HuH-7 (cell line): ENCODE measurements at regions not wholly inside any gene's neighbourhood (a gene's known extent, or its start where the extent isn't known, plus 50 kb on each side); places are given as distances from the start of the nearest gene placed in this dataset.
"Not testable (repeated sequence)": the region's sequence is repeated elsewhere in the genome, so short reads cannot be mapped to it uniquely, and the experiment has no call there.

Source experiments
- DNase-seq: peaks from one replicate; pipeline ENCODE4 v3.0.0; 2011; ENCODE audit warnings: low spot score

DNA sequence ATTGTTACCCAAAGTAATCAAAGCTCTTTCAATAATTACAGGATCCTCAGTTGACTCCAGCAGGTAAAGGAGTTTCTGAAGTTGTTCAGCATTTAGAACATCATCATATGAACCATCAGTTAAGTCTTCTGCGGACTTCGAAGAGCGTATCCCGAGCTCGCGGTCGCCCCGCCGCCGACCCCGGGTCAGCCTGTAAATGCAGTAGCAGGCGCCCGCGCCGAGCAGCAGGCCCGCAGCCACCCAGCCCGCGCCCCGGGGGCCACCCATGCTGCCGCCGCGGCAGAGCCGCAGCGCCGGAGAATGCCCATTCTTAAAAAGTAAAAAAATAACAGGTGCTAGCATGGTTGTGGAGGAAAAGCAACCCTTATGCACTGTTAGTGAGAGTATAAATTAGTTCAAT, 444.5 kb downstream of the NSUN3 start:
- not testable (repeated sequence) for DNase-seq

DNA sequence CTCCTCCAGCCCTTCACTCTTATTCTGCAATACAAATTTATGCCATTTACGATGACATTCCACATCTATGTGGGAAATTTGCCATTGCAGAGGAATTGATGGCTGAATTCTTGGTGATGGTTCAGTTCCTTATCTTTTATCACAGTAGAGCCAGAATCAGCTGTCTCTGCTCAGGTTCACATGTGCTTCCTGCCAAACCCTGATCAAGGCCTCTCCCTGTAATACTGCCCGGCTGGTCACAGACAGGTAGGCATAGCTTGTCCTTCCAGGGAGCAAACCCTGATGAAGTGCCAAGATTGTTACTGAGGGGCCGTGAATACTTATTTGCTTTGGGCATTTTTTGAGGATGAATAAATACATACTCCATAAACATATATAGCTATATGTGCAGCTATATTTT, 450.0 kb downstream of the NSUN3 start:
- DNase-seq: no peak

DNA sequence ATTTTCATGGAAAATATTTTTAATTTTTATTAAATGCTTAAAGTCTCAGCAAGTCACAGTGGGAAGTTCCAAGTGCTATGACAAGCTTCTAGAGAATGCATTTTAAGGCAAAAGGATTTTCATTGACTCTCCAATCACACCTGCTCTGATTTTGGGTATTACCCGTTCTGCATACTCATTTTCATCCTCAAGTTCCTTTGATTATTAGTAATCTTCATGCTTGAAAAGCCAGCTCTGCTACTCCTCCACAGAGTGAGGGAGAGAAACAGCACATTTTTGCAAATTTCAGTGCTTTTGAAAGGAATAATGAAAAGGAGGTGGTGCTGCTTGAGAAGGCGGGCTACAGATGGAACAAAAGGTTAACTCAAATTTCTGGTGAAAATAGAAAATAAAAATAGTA, 450.7 kb downstream of the NSUN3 start:
- DNase-seq: no peak

DNA sequence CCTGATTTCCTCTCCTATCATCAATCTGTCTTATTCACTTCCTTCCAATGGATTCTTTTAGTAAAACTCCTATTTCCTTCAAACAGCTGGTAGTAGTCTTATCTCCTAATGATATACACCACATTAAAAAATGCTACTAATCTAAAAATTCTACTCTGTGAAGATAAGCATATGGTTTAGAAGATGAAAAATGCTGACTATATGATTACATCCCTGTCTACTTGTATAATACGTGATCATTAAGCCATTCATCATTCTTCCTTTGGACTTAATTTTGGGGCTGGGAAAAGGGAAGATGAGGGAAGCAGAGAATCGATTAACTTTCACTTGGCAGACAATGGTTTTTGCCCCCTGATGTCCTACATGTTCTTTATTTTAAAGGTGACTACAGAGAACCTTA, 453.1 kb downstream of the NSUN3 start:
- DNase-seq: no peak

DNA sequence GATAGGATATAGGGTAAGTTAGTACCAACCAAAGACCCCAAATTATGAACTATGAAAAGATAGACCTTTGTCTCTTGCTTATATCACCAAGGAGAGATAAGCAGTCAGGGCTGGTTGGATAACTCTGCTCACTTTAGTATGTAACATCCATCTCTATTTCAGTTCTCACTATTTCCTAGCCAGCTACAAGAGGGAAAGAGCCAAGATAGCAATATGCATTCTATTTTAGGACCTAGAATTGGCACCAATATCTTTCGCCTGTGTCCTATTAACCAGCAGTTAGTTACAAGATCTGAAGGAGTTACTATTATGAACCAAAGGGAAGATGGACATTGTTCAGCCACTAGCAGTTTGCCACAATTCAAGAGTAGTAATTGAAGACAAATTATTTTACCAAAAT, 457.5 kb downstream of the NSUN3 start:
- DNase-seq: no peak

DNA sequence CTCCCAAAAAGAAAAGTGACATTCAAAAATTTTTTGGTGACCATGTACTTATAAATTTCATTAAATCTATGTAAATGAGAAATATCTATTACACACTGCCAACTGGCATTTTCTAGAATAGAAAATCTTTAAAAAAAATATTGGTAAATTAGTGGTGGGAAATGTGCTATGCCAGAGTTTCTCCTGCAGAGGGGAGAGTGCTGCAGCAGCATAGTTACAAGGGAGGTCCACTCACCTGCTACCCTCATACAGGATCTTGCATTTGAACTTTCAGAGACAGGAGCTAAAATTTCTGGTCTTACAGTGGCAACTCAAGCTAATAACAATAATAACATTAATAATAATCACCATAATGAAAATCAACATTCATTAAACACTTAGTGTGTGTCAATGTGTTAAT, 459.6 kb downstream of the NSUN3 start:
- peak; percentile 34 for DNase-seq

DNA sequence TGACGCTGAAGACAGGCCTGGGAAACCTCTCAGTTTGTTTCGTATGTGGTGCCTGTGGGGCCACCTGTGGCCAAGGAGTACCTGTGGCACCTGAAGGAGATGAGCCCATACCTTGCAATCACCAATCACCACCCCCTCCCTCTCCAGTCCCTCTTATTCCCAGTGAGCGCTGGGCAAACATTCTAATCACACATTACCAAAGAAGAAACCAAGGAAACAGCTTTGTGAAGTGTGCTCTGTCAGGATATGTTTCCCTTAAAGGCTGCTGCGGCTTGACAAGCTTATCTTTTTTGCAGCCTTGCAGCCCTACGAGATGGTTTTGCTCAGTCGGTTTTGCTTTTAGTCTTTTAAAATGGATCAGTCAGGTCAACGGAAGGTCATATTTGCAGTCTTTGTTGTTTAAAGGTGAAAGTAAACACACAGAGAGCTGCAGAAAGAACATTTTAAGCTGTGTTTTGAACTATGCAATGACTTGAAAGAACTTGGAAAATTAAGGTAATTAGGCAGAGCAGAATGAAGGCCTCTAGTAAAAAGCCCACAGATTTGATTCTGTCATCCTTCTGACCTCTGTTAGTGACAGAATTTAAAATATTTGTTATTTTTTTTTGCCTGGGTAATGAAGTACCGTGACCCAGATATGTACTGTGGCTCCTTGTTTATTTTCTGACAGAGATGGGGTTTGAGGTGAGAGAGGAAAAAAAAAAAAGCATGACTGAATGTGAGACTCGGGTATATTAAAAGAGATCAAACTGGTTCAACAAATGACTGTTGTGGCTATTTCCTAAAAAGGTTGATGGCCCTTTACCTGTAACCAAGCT, 461.4 kb downstream of the NSUN3 start:
- peak; percentile 30 for DNase-seq

DNA sequence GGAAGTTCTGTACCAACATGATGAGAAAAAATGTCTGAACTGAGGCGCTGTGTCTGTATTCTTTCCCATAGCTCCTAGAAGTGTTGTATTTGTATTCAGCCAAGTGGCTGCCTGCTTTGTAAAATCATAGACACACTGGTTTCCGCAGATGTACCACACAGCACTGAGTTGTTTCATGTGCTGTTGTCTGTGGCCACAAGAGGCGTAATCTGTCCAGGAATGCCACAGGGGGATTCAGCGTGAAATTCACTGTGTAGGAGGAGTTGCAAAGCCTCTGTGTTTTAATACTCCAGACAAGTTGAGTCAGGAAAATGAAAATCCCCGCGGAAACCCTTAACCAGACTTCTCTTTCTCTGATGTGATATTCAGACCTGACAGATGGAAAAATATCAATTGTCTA, 462.2 kb downstream of the NSUN3 start:
- peak; percentile 58 for DNase-seq

DNA sequence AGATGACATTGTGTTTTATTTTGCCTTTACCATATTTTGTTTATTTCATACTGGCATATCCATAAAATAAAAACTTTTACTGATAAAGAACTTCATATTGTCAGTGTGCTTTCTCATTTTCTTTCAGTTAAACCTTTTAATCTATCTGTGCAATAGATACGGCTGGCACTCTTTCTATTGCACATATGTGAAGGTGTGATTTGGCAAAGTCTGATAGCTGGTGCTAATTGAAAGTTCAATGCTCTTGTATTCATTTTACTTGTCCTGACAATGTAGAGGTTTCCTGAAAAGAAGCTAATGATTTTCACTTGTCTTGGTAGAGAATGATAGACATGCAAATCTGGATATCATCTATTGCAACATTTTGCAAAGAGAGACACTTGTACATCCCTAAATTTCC, 467.0 kb downstream of the NSUN3 start:
- DNase-seq: no peak

DNA sequence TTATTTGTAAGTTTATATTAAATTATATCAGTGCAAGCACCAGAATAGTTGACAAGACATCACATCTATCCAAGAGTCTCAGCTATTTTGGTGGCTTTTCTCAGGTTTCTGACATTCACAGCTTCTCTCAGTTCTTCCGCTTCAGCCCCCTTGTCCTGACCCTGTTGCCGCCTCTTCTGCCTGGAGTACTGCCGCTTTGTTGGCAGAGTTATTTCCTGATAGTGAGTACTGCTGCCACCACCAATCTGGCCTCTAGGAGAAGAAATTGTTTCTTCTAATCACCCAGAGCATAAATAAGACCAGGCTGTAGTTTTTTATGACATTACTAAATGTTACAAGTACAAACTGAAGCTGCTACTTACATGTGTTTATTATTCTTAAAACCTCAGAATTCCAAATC, 470.1 kb downstream of the NSUN3 start:
- no peak for DNase-seq

DNA sequence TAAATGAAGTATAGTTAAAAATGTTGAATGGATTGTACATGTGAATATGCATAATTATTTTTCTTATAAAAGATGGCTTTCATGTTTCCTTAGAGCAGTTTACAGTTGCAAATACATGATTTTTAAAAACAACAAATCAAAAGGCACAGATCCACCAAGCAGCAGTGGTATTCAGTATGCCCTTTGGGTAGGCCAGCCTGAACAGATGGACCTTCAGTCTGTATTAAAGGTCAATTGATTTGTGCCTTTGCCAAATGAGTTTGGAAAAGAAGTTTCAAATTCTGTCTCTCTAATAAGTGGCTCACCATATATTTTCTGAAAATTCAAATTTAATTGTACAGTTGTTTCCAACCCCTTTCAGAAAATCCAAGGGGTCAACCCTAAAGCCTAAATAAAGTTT, 477.1 kb downstream of the NSUN3 start:
- DNase-seq: no peak

DNA sequence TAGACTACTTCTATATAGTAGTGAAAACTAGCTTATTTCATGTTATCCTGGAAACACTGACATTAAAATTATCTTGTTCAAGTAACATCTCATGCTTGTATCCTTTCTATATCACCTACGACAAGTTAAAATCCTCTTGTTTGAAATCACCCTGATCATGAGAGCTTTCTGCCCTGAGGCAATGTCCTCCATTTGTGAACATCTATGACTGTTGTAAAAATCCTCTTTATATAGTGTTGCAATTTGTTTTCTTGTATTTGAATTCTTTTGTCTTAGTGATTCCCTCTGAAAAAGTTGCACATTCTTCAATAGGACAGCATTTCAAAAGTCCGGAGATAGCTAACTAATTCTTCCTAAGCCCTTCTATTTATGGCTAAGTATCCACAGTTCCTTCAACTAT, 480.3 kb downstream of the NSUN3 start:
- DNase-seq: no peak

DNA sequence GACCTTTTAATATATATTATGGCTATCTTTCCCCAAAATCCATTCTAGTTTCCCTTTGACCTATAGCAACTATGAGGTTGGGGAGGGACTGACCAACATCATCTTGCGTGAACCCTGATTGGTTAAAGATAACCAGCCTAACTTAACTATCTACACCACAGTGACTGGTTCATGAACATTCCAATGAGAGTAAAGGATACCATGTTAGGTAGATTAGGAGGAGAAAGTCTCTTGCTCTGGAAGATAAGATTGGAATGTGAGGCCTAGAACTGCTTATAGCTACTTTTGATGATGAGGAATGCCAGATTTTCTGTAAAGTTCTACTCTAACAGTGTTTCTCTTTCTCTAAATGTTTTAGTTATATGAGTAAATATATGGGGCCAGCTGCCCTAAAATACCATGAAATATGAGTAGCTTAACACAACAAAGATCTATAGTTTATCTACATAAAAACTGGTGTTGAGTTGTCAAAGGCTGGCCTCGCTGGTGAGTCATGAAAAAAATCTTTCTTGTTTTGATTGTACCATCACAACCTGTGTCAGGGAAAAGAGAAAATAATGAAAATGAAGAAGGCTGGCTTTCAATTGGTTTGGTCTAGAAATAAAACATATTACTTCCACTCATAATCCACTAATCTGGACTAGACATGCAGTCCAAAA, 481.4 kb downstream of the NSUN3 start:
- DNase-seq: no peak

DNA sequence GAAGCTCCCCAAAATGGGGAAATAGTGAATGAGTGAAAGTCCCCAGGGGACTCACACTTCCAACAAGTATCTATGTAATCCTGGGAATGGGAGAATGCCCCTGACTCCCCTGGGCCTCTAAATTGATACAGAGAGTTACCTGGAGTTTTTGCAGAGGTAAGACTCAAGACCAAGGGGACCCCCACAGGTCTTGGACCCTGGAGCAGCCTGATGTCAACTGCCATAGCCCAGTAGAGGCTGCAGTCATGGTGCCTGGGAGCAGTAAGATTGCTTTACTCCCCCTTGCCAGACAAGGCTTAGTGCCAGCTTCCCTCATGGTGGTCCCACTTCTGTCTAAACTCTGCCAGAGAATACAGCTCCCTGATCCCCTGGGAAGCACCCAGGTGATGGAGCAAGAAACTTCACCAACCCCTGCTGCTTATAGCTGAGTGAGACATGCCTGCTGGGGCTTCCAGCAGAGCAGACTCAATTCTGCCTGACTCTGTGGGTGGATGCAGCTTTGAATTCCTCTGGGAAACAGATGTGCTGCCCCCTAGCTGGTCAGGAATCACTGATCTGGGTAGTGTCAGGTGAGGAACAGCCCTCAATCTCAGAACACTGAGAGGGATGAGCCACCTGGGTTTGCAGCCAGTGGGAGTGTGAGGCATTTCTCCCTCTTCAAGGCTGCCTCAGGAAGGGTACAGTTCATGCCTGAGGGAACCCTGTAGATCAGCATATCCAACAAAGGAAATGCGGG, 485.9 kb downstream of the NSUN3 start:
- peak; percentile 22 for DNase-seq

DNA sequence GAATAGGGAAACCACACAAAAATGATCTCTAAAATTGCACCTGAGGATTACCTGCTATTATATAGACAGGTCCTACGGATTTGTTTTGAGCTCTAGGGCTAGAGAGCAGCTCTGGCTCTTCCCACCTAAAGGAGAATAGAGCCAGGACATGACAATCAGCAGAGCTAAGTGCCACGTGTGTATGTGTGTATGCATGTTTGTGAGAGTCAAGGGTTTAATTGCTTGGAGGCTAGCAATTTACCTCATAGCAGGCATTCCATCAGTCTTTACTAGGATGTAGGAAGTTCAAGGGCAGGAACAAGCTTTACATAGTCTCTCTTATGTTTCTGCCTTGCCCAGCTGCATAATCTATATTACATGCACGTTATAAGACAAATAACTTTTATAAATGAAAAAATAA, 498.2 kb downstream of the NSUN3 start:
- DNase-seq: no peak

DNA sequence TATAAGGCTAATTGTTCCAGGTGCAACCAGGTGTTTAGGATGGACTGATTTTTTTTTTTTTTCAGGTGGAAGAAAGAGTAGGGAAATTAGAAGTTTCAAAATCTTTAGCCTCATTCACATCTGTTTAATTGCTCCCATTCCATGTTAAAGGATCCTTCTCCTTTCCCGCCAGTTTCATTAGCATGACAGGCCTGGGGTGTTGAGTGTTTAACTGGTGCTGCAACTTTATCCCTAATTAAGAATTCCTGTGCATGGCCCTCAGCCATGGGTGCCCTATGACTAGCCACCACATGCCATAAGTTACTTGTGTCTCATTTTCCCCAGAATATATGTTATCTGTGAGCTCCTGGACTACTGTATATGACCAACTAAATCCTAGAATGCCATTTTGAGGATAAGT, 501.4 kb downstream of the NSUN3 start:
- DNase-seq: no peak

DNA sequence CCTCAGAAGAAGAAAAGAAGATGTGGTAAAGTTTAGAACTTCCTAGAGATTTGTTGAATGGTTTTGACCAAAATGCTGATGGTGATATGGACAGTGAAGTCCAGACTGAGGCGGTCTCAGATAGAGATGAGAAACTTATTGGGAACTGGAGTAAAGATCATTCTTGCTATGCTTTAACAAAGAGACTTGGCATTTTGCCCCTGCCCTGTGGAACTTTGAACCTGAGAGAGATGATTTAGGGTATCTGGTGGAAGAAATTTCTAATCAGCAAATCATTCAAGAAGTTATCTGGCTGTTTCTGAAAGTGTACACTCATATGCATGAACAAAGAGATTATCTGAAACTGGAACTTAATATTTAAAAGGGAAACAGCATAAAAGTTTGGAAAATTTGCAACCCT, 505.2 kb downstream of the NSUN3 start:
- no peak for DNase-seq

DNA sequence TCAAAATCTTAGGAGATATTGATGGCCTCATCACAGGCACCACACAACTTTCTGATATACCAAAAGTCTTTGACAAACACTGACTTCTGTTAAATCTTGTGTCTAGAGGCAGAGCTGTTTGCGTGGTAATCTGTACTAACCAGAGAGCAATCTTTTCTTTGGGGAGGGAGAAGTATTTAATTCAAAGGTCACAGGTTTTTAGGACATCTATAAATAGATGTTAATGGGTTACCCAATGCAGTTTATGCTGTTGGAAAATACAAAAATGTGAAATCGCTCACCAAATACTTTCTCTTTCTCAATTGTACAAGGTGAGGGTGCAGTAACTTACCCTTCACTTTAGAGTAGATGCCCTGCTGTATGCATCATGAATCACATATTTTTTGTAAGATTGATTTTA, 510.5 kb downstream of the NSUN3 start:
- no peak for DNase-seq

DNA sequence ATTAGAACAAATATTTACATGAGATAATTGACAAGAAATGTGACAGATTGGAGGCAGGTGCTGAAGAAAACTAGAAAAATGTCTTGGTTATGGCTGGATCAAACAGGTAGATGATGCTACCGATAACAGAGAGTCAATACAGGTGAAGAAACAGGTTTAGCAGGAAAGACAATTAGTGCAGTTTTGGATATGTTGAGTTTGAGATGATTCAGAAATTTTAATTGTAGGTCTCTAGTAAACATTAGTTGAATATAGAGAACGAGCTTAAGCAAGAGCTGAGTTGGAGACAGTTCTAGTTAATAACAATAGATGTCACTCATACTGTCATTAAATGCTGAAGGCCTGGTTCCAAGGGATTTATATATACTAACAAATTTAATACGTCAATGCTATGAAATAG, 524.4 kb downstream of the NSUN3 start:
- no peak for DNase-seq

DNA sequence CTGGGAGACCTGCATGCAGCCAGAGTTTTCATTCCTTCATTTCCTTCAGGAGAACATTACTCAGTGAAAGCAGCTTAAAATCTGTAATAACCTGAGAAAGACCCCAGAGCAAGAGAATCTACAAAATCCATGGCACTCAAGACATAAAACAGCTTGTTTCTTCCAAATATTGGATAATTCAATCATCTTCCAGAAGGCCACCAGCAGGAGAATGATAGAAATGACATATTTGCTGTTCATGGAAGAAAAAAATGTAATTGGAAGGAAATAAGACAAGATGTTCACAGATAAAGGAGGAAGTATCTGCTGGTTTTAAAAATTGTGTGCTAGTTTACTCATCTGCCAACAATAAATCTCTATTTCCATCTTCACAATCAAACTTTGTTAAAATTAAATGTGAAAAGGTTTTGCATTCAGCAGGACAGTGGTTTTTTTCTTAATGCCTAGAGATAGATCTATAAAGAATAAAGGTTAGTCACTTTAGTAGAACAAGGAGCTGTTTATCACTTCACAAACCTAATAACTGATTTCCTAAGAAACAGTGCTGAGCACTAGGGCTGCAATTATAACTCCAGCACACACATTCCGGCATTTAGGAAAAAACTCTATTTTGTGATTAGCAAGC, 530.8 kb downstream of the NSUN3 start:
- DNase-seq: no peak

DNA sequence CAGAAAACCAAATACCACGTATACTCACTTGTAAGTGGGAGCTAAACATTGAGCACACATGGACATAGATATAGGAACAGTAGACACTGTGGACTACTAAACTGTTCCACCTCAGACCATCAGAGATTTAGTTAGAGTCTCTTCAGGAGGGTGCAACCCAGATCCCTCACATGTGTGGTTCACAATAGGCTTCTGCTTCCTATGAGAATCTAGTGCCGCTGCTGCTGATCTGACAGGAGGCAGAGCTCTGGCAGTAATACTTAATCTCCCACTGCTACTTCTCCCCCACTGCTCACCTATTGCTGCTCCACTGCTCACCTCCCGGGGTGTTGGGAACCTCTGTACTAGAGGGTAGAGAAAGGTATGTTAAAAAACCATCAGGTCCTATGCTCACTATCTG, 533.3 kb downstream of the NSUN3 start:
- DNase-seq: no peak

DNA sequence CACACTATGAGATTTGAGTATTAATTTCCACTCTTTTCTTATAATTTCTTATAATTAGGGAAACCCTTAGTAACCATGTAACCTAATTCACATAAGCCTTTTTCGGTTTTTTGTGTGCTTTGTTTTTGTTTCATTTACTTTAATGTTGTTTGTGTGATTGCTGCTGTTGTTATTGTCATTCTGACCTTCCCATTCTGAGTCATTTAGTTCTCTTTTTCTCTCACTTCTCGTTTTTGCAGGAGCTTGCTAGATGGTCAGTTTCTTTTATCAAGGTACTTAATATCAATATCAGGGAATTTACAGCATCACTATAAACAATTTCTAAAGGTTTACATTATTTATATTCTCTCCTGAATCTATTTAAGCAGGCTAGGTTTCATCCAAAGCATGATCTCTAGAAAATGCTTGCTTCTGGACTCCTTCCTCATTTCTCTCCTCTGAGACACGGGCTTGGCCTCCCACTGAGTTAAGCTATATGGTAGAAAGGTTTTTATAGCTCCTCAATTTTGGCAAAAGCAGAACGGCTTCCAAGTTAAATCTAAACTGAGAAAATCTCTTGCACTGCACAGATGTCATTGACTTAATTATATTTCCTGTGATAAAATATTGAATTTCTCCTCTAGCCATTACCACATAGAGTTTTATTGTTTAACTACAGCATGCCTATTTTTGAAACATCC, 534.2 kb downstream of the NSUN3 start:
- no peak for DNase-seq
